Endodermal cell (in vitro differentiated cells): ENCODE measurements at regions not wholly inside any gene's neighbourhood (a gene's known extent, or its start where the extent isn't known, plus 50 kb on each side); places are given as distances from the start of the nearest gene placed in this dataset.

Experiments used
- DNase-seq: peaks from one replicate; pipeline ENCODE4 v3.0.0-alpha.2; 2017
- H3K27ac ChIP-seq: 2 replicates; pipeline ENCODE4 v1.5.1; 2013; ENCODE audit warnings: mild to moderate bottlenecking, low read depth, low read length, moderate library complexity
- H3K27me3 ChIP-seq: 2 replicates; pipeline ENCODE4 v1.6.1; 2013; ENCODE audit warnings: mild to moderate bottlenecking, low read length, moderate library complexity; ENCODE audit not compliant: insufficient read depth, control insufficient read depth, poor library complexity, severe bottlenecking
- H3K36me3 ChIP-seq: 2 replicates; pipeline ENCODE4 v1.7.0; 2013; ENCODE audit warnings: mild to moderate bottlenecking, low read length, moderate library complexity; ENCODE audit not compliant: control insufficient read depth, insufficient read depth
- H3K4me1 ChIP-seq: one replicate; pipeline ENCODE4 v1.7.0; 2013; ENCODE audit warnings: low read length; ENCODE audit not compliant: control insufficient read depth, insufficient read depth
- H3K4me3 ChIP-seq: 2 replicates; pipeline ENCODE4 v1.5.1; 2013; ENCODE audit warnings: mild to moderate bottlenecking, low read length, moderate library complexity
- H3K9ac ChIP-seq: 2 replicates; pipeline ENCODE4 v1.6.1; 2013; ENCODE audit warnings: mild to moderate bottlenecking, low read length, moderate library complexity; ENCODE audit not compliant: poor library complexity, severe bottlenecking; ENCODE audit errors: extremely low read depth
- H3K9me3 ChIP-seq: 2 replicates; pipeline ENCODE4 v1.6.1; 2013; ENCODE audit warnings: mild to moderate bottlenecking, low read length, moderate library complexity; ENCODE audit not compliant: control insufficient read depth
- H3K27ac Mint-ChIP-seq: 2 replicates; pipeline ENCODE4 v1.8.0; 2020; ENCODE audit warnings: mixed read lengths
- H3K27me3 Mint-ChIP-seq: 2 replicates; pipeline ENCODE4 v1.8.0; 2021; ENCODE audit warnings: mild to moderate bottlenecking, mixed read lengths; ENCODE audit not compliant: insufficient read depth
- H3K36me3 Mint-ChIP-seq: 2 replicates; pipeline ENCODE4 v1.8.0; 2020; ENCODE audit warnings: low read depth, mixed read lengths
- H3K4me1 Mint-ChIP-seq: 2 replicates; pipeline ENCODE4 v1.8.0; 2020; ENCODE audit warnings: mixed read lengths
- H3K4me3 Mint-ChIP-seq: 2 replicates; pipeline ENCODE4 v1.8.0; 2020; ENCODE audit warnings: mild to moderate bottlenecking, moderate library complexity, mixed read lengths
- H3K9me3 Mint-ChIP-seq: 2 replicates; pipeline ENCODE4 v1.8.0; 2020; ENCODE audit warnings: mild to moderate bottlenecking, mixed read lengths
- WGBS, 2 experiments: methylation state at CpG; one replicate each; pipeline versions ENCODE4 v1.1.5 to v1.1.7; 2013; ENCODE audit warnings: missing lambda C conversion rate in 2 of 2, mixed read lengths in 1 of 2; ENCODE audit not compliant: insufficient coverage in 1 of 2, insufficient read length in 1 of 2; 5-methylcytosine and 5-hydroxymethylcytosine counted together
- TF ChIP-seq, protein P1 (sequence below): fragments of 200-600 bp; sonication (generic); conservative IDR thresholded peaks from 2 replicates; pipeline ENCODE4 v1.5.0; 2021; ENCODE audit warnings: antibody characterized with exemption, mild to moderate bottlenecking

GRCh38 chr2:235168174-235168979 lies 216.6 kb downstream of the SH3BP4 start:
- WGBS, 2 experiments: 76 to 80% methylated on average over 4 to 8 of the region's 8 CpGs
- H3K27ac Mint-ChIP-seq: no peak overlapping the region
- TF ChIP-seq, protein P1, sequence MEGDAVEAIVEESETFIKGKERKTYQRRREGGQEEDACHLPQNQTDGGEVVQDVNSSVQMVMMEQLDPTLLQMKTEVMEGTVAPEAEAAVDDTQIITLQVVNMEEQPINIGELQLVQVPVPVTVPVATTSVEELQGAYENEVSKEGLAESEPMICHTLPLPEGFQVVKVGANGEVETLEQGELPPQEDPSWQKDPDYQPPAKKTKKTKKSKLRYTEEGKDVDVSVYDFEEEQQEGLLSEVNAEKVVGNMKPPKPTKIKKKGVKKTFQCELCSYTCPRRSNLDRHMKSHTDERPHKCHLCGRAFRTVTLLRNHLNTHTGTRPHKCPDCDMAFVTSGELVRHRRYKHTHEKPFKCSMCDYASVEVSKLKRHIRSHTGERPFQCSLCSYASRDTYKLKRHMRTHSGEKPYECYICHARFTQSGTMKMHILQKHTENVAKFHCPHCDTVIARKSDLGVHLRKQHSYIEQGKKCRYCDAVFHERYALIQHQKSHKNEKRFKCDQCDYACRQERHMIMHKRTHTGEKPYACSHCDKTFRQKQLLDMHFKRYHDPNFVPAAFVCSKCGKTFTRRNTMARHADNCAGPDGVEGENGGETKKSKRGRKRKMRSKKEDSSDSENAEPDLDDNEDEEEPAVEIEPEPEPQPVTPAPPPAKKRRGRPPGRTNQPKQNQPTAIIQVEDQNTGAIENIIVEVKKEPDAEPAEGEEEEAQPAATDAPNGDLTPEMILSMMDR: no peak

DNA sequence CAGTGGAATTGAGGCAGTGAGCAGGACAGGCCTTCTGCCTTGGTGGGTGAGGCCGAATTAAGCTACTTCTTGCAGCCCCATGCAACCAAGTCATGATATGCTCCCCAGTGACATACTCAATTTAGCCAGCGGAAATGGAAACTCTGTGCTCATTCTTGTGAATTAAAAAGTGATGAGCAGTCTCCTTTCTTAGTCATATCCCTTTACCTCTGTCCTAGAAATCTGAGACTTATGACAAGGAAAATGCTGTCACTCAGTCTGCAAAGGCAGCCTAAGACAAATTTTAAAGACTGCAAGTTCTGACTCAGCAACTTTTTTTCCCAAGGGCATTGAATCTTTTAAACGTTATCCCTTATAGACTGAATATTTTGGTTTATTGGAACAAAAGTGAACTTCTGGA lies 218.2 kb downstream of the SH3BP4 start:
- DNase-seq: no peak
- Histone ChIP-seq H3K27me3 (no peaks in the 10 kb centered on the region), H3K4me1 (no peaks in the 10 kb centered on the region), H3K36me3 (no peaks in the 10 kb centered on the region), H3K9ac (no peak overlapping the region), H3K27ac (no peak overlapping the region), H3K4me3 (no peak overlapping the region), H3K9me3 (no peaks in the 10 kb centered on the region)
- Mint-ChIP-seq H3K36me3 (no peaks in the 10 kb centered on the region), H3K4me1 (peaks cover 4% of the 10 kb centered on the region), H3K27me3 (peaks cover 1% of the 10 kb centered on the region), H3K9me3 (peaks cover 2% of the 10 kb centered on the region), H3K4me3 (no peak overlapping the region), H3K27ac (no peak overlapping the region)
- WGBS, 2 experiments: 91 to 100% methylated on average over 2 of the region's 3 CpGs
- TF ChIP-seq, protein P1: no peak

More at GRCh38 chr2:235168174-235168979, 216.6 kb downstream of the SH3BP4 start:
- Histone ChIP-seq H3K27ac (no peak overlapping the region), H3K27me3 (no peaks in the 10 kb centered on the region), H3K9ac (no peak overlapping the region), H3K9me3 (no peaks in the 10 kb centered on the region), H3K36me3 (no peaks in the 10 kb centered on the region), H3K4me3 (no peak overlapping the region), H3K4me1 (no peaks in the 10 kb centered on the region)
- H3K27me3 Mint-ChIP-seq: peaks cover 5% of the 10 kb centered on the region
- no peak overlapping the region for H3K4me3 Mint-ChIP-seq
- H3K4me1 Mint-ChIP-seq: peaks cover 4% of the 10 kb centered on the region
- DNase-seq: peak; percentile 57
- H3K9me3 Mint-ChIP-seq: peaks cover 2% of the 10 kb centered on the region
- no peaks in the 10 kb centered on the region for H3K36me3 Mint-ChIP-seq

DNA sequence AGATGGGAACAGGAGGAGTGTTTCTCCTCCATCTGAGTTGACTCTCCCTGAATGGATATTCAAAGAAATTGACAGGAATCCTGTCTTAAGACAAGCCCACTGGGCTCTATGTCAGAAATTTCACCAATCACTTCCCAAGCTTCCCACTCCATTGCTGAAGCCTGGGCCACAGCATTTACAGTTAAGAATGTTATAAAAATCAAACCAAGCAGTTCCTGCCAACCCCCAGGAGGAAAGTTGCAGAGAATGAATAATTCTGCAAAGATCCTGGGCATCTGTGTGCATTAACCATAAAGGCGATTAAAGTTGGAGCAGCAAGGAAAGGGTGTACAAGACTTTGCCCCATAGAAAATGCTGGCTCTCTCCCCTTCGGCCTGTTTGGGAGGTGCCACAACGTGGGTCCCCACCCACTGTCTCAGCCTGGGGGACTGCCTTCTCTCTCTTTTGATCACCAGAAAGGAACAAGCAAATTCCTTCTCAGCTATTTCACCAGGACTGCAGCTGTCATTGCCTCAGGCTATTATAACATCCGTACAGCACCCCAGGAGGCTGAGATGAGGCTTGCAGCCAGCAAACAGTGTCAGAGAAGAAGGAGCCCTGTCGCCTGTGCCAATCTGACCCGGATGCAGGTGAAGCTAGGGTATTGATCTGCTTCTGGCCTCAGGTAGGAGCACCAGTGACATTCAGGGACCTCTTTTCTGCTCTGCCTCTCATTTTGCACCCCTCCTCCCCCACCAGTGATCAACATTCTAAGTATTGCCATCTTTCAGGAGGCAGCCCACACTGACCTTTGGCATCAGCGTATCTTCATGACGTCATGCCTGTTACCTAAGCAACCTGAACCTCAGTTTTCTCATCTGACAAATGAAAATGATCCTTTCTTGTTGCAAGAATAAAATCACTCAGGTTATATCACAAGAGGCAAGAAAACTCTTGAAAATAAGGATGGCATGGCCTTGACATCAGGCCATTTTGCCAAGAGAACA lies 219.0 kb downstream of the SH3BP4 start:
- DNase-seq: peak; percentile 67
- TF ChIP-seq, protein P1: peak; percentile 57
- no peak overlapping the region for H3K9ac ChIP-seq
- peaks cover 4% of the 10 kb centered on the region for H3K4me1 Mint-ChIP-seq
- WGBS, 2 experiments: 43 to 61% methylated on average over 6 to 8 of the region's 8 CpGs
- no peak overlapping the region for H3K4me3 ChIP-seq
- no peak overlapping the region for H3K27ac ChIP-seq
- no peak overlapping the region for H3K4me3 Mint-ChIP-seq
- H3K9me3 ChIP-seq: no peaks in the 10 kb centered on the region
- H3K4me1 ChIP-seq: no peaks in the 10 kb centered on the region
- H3K27ac Mint-ChIP-seq: no peak overlapping the region
- H3K36me3 ChIP-seq: no peaks in the 10 kb centered on the region
- no peaks in the 10 kb centered on the region for H3K27me3 ChIP-seq
- H3K36me3 Mint-ChIP-seq: no peaks in the 10 kb centered on the region
- peaks cover 2% of the 10 kb centered on the region for H3K9me3 Mint-ChIP-seq
- H3K27me3 Mint-ChIP-seq: peaks cover 1% of the 10 kb centered on the region
